ENCODE measurements at regions not wholly inside any gene's neighbourhood (a gene's known extent, or its start where the extent isn't known, plus 50 kb on each side); places are given as distances from the start of the nearest gene placed in this dataset.

DNA sequence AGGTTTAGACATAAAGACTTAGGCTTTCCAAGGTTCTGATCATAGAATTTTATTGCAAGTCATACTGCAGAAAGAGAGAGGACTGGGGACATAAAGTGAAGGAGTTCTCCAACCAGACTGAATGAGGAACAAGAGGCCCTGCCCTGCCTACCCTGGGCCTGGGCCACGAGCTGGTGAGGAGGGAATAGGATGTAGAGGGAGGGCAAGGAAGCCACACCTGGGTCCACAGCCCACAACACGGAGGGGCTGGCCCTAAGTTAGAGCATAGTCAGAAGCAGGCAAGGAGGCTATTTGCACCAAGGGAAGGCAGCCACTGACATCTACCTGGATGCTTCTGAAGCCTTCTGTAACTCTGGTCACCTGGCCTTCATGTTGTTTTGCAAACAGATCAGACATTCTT is 82.2 kb upstream of the CXCL12 start:
- no peak overlapping the region for H2AFZ ChIP-seq (ENCODE audit: insufficient read depth, low read depth, low read length, poor library complexity, severe bottlenecking)
- H3K27ac ChIP-seq (ENCODE audit: low read depth in 1 of 2, low read length in 2 of 2) = no peak overlapping the region
- H3K27me3 ChIP-seq (ENCODE audit: control insufficient read depth in 2 of 2, insufficient read depth in 2 of 2, low read length in 2 of 2) = no peaks in the 10 kb centered on the region
- Mint-ChIP-seq H3K27ac (no peak overlapping the region), H3K4me1 (peaks cover 10% of the 10 kb centered on the region), H3K9me3 (no peaks in the 10 kb centered on the region), H3K4me3 (no peak overlapping the region), H3K27me3 (ENCODE audit: low read depth in 3 of 3) (peaks cover 4 to 21% (median 13%) of the 10 kb centered on the region in 3 donors), H3K36me3 (no peaks in the 10 kb centered on the region)
- H4K20me1 ChIP-seq (ENCODE audit: insufficient read depth, low read length) = no peaks in the 10 kb centered on the region
- H3K4me3 ChIP-seq (replicated peaks in 1 of 3; ENCODE audit: low read depth in 2 of 3, low read length in 3 of 3) = no peak overlapping the region
- intact Hi-C loops (cut with micrococcal nuclease) = no loop called here
- no peak overlapping the region for H3K4me2 ChIP-seq (replicated peaks; ENCODE audit: extremely low read depth, low read length, poor library complexity, severe bottlenecking)
- H3K9ac ChIP-seq (ENCODE audit: insufficient read depth, low read length, poor library complexity, severe bottlenecking) = no peak overlapping the region
- H3K9me3 ChIP-seq (replicated peaks in 1 of 2; ENCODE audit: control insufficient read depth in 1 of 2, insufficient read depth in 1 of 2, low read length in 2 of 2) = no peaks in the 10 kb centered on the region
- H3K79me2 ChIP-seq (ENCODE audit: insufficient read depth, low read length) = no peaks in the 10 kb centered on the region
- TF ChIP-seq, protein P1, sequence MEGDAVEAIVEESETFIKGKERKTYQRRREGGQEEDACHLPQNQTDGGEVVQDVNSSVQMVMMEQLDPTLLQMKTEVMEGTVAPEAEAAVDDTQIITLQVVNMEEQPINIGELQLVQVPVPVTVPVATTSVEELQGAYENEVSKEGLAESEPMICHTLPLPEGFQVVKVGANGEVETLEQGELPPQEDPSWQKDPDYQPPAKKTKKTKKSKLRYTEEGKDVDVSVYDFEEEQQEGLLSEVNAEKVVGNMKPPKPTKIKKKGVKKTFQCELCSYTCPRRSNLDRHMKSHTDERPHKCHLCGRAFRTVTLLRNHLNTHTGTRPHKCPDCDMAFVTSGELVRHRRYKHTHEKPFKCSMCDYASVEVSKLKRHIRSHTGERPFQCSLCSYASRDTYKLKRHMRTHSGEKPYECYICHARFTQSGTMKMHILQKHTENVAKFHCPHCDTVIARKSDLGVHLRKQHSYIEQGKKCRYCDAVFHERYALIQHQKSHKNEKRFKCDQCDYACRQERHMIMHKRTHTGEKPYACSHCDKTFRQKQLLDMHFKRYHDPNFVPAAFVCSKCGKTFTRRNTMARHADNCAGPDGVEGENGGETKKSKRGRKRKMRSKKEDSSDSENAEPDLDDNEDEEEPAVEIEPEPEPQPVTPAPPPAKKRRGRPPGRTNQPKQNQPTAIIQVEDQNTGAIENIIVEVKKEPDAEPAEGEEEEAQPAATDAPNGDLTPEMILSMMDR (IDR thresholded peaks at IDR 0.05) = no peak
- no peak for DNase-seq
- WGBS (ENCODE audit: insufficient coverage) = 68% methylated on average over 2 of the region's 2 CpGs
- H3K36me3 ChIP-seq (replicated peaks in 1 of 2; ENCODE audit: control insufficient read depth in 1 of 2, insufficient read depth in 2 of 2, low read length in 2 of 2) = no peaks in the 10 kb centered on the region
- H3K4me1 ChIP-seq (ENCODE audit: control insufficient read depth in 1 of 2, insufficient read depth in 2 of 2, low read length in 2 of 2) = peaks cover 5 to 10% of the 10 kb centered on the region in 2 donors

DNA sequence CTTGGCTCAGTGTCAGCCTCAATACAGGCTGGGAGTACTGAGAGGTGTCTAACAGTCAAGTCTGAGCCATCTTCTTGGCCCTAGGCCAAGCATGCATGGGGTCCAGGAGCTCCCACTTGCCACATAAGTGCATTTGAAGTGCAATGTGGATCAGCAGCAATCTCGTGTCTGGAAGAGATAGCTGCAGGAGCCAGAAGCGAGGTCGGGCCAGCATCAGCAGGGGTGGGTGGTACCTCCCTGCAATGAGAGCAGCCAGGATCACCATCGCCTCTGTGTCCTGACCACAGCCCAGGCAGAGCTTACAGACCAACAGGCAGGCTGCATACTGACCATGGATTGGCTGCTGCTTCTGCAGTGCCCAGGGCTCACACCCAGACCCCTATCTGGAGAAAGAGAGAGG is 83.0 kb upstream of the CXCL12 start:
- Histone ChIP-seq H3K4me3 (replicated peaks in 1 of 3; ENCODE audit: low read depth in 2 of 3, low read length in 3 of 3) (no peak overlapping the region), H3K79me2 (ENCODE audit: insufficient read depth, low read length) (no peaks in the 10 kb centered on the region), H3K4me1 (ENCODE audit: control insufficient read depth in 1 of 2, insufficient read depth in 2 of 2, low read length in 2 of 2) (peaks cover 5 to 10% of the 10 kb centered on the region in 2 donors), H3K27me3 (ENCODE audit: control insufficient read depth in 2 of 2, insufficient read depth in 2 of 2, low read length in 2 of 2) (no peaks in the 10 kb centered on the region), H2AFZ (ENCODE audit: insufficient read depth, low read depth, low read length, poor library complexity, severe bottlenecking) (no peak overlapping the region), H3K9ac (ENCODE audit: insufficient read depth, low read length, poor library complexity, severe bottlenecking) (no peak overlapping the region), H3K36me3 (replicated peaks in 1 of 2; ENCODE audit: control insufficient read depth in 1 of 2, insufficient read depth in 2 of 2, low read length in 2 of 2) (no peaks in the 10 kb centered on the region), H3K27ac (ENCODE audit: low read depth in 1 of 2, low read length in 2 of 2) (no peak overlapping the region), H3K9me3 (replicated peaks in 1 of 2; ENCODE audit: control insufficient read depth in 1 of 2, insufficient read depth in 1 of 2, low read length in 2 of 2) (no peaks in the 10 kb centered on the region), H4K20me1 (ENCODE audit: insufficient read depth, low read length) (no peaks in the 10 kb centered on the region), H3K4me2 (replicated peaks; ENCODE audit: extremely low read depth, low read length, poor library complexity, severe bottlenecking) (no peak overlapping the region)
- Mint-ChIP-seq H3K4me1 (peaks cover 10% of the 10 kb centered on the region), H3K36me3 (no peaks in the 10 kb centered on the region), H3K9me3 (no peaks in the 10 kb centered on the region), H3K4me3 (no peak overlapping the region), H3K27ac (no peak overlapping the region), H3K27me3 (ENCODE audit: low read depth in 3 of 3) (peaks cover 4 to 18% (median 10%) of the 10 kb centered on the region in 3 donors)
- intact Hi-C loops (cut with micrococcal nuclease) = no loop called here
- TF ChIP-seq, protein P1 (IDR thresholded peaks at IDR 0.05) = no peak
- DNase-seq = no peak
- WGBS (ENCODE audit: insufficient coverage) = 100% methylated on average over 4 of the region's 4 CpGs

Data from CD14-positive monocyte (primary cell).